Endodermal cell (in vitro differentiated cells): ENCODE measurements at regions not wholly inside any gene's neighbourhood (a gene's known extent, or its start where the extent isn't known, plus 50 kb on each side); places are given as distances from the start of the nearest gene placed in this dataset.

ENCODE experiments used
- DNase-seq: peaks from one replicate; pipeline ENCODE4 v3.0.0-alpha.2; 2017
- H3K27ac ChIP-seq: 2 replicates; pipeline ENCODE4 v1.5.1; 2013; ENCODE audit warnings: mild to moderate bottlenecking, low read depth, low read length, moderate library complexity
- H3K27me3 ChIP-seq: 2 replicates; pipeline ENCODE4 v1.6.1; 2013; ENCODE audit warnings: mild to moderate bottlenecking, low read length, moderate library complexity; ENCODE audit not compliant: insufficient read depth, control insufficient read depth, poor library complexity, severe bottlenecking
- H3K36me3 ChIP-seq: 2 replicates; pipeline ENCODE4 v1.7.0; 2013; ENCODE audit warnings: mild to moderate bottlenecking, low read length, moderate library complexity; ENCODE audit not compliant: control insufficient read depth, insufficient read depth
- H3K4me1 ChIP-seq: one replicate; pipeline ENCODE4 v1.7.0; 2013; ENCODE audit warnings: low read length; ENCODE audit not compliant: control insufficient read depth, insufficient read depth
- H3K4me3 ChIP-seq: 2 replicates; pipeline ENCODE4 v1.5.1; 2013; ENCODE audit warnings: mild to moderate bottlenecking, low read length, moderate library complexity
- H3K9ac ChIP-seq: 2 replicates; pipeline ENCODE4 v1.6.1; 2013; ENCODE audit warnings: mild to moderate bottlenecking, low read length, moderate library complexity; ENCODE audit not compliant: poor library complexity, severe bottlenecking; ENCODE audit errors: extremely low read depth
- H3K9me3 ChIP-seq: 2 replicates; pipeline ENCODE4 v1.6.1; 2013; ENCODE audit warnings: mild to moderate bottlenecking, low read length, moderate library complexity; ENCODE audit not compliant: control insufficient read depth
- H3K27ac Mint-ChIP-seq: 2 replicates; pipeline ENCODE4 v1.8.0; 2020; ENCODE audit warnings: mixed read lengths
- H3K27me3 Mint-ChIP-seq: 2 replicates; pipeline ENCODE4 v1.8.0; 2021; ENCODE audit warnings: mild to moderate bottlenecking, mixed read lengths; ENCODE audit not compliant: insufficient read depth
- H3K36me3 Mint-ChIP-seq: 2 replicates; pipeline ENCODE4 v1.8.0; 2020; ENCODE audit warnings: low read depth, mixed read lengths
- H3K4me1 Mint-ChIP-seq: 2 replicates; pipeline ENCODE4 v1.8.0; 2020; ENCODE audit warnings: mixed read lengths
- H3K4me3 Mint-ChIP-seq: 2 replicates; pipeline ENCODE4 v1.8.0; 2020; ENCODE audit warnings: mild to moderate bottlenecking, moderate library complexity, mixed read lengths
- H3K9me3 Mint-ChIP-seq: 2 replicates; pipeline ENCODE4 v1.8.0; 2020; ENCODE audit warnings: mild to moderate bottlenecking, mixed read lengths
- CTCF ChIP-seq: fragments of 200-600 bp; sonication (generic); conservative IDR thresholded peaks from 2 replicates; pipeline ENCODE4 v1.5.0; 2021; ENCODE audit warnings: antibody characterized with exemption, mild to moderate bottlenecking
- WGBS, 2 experiments: methylation state at CpG; one replicate each; pipeline versions ENCODE4 v1.1.5 to v1.1.7; 2013; ENCODE audit warnings: missing lambda C conversion rate in 2 of 2, mixed read lengths in 1 of 2; ENCODE audit not compliant: insufficient coverage in 1 of 2, insufficient read length in 1 of 2; 5-methylcytosine and 5-hydroxymethylcytosine counted together

- peaks cover 3% of the 10 kb centered on the region for H3K9me3 Mint-ChIP-seq
- no peak overlapping the region for H3K4me3 ChIP-seq
- H3K4me3 Mint-ChIP-seq: no peak overlapping the region
- H3K36me3 ChIP-seq: no peaks in the 10 kb centered on the region
- WGBS, 2 experiments: 100% methylated on average over 1 of the region's 1 CpG; no CpG with 5 or more reads in 1 of the 2 experiments
- peaks cover 7% of the 10 kb centered on the region for H3K4me1 Mint-ChIP-seq
- H3K27ac Mint-ChIP-seq: no peak overlapping the region
- no peak for TF ChIP-seq CTCF
- DNase-seq: no peak
- no peaks in the 10 kb centered on the region for H3K27me3 Mint-ChIP-seq
- no peaks in the 10 kb centered on the region for H3K27me3 ChIP-seq
- H3K36me3 Mint-ChIP-seq: no peaks in the 10 kb centered on the region
- H3K27ac ChIP-seq: no peak overlapping the region
- H3K9me3 ChIP-seq: no peaks in the 10 kb centered on the region
- no peaks in the 10 kb centered on the region for H3K4me1 ChIP-seq
- H3K9ac ChIP-seq: no peak overlapping the region
These were observed 170.4 kb upstream of the THSD7A start for GRCh38 chr7:12002428-12002827.

- Histone ChIP-seq H3K4me3 (no peak overlapping the region), H3K9me3 (no peaks in the 10 kb centered on the region), H3K9ac (no peak overlapping the region), H3K36me3 (no peaks in the 10 kb centered on the region), H3K27ac (no peak overlapping the region), H3K27me3 (no peaks in the 10 kb centered on the region), H3K4me1 (no peaks in the 10 kb centered on the region)
- no peak for TF ChIP-seq CTCF
- H3K27me3 Mint-ChIP-seq: no peaks in the 10 kb centered on the region
- no peak for DNase-seq
- 89 to 94% methylated on average over 5 of the region's 5 CpGs for WGBS, 2 experiments
- H3K9me3 Mint-ChIP-seq: no peaks in the 10 kb centered on the region
- no peak overlapping the region for H3K4me3 Mint-ChIP-seq
- H3K36me3 Mint-ChIP-seq: no peaks in the 10 kb centered on the region
- H3K27ac Mint-ChIP-seq: no peak overlapping the region
- H3K4me1 Mint-ChIP-seq: peaks cover 11% of the 10 kb centered on the region
These were observed 172.6 kb upstream of the THSD7A start for GRCh38 chr7:12004581-12004980.

- Mint-ChIP-seq H3K4me3 (no peak overlapping the region), H3K27ac (no peak overlapping the region), H3K9me3 (no peaks in the 10 kb centered on the region), H3K4me1 (peaks cover 12% of the 10 kb centered on the region), H3K27me3 (no peaks in the 10 kb centered on the region), H3K36me3 (no peaks in the 10 kb centered on the region)
- WGBS, 2 experiments: 92% methylated on average over 2 of the region's 2 CpGs; no CpG with 5 or more reads in 1 of the 2 experiments
- Histone ChIP-seq H3K27me3 (no peaks in the 10 kb centered on the region), H3K4me3 (no peak overlapping the region), H3K4me1 (no peaks in the 10 kb centered on the region), H3K36me3 (no peaks in the 10 kb centered on the region), H3K27ac (no peak overlapping the region), H3K9ac (no peak overlapping the region), H3K9me3 (no peaks in the 10 kb centered on the region)
- DNase-seq: no peak
- TF ChIP-seq CTCF: no peak
These were observed 175.6 kb upstream of the THSD7A start for GRCh38 chr7:12007576-12007975.
